ENCODE measurements at regions not wholly inside any gene's neighbourhood (a gene's known extent, or its start where the extent isn't known, plus 50 kb on each side); places are given as distances from the start of the nearest gene placed in this dataset.

GRCh38 chr4:129167640-129168260, 71.8 kb downstream of the C4orf33 start:
- no peak for DNase-seq (ENCODE audit: extremely low read depth in 1 of 2, low read depth in 1 of 2)

GRCh38 chr4:129172181-129172580, 76.2 kb downstream of the C4orf33 start:
- DNase-seq (ENCODE audit: extremely low read depth in 1 of 2, low read depth in 1 of 2): no peak

- DNase-seq (ENCODE audit: extremely low read depth in 1 of 2, low read depth in 1 of 2): no peak
These were observed 80.9 kb downstream of the C4orf33 start for GRCh38 chr4:129176864-129177263.

GRCh38 chr4:129179276-129179675, 83.3 kb downstream of the C4orf33 start:
- DNase-seq (ENCODE audit: extremely low read depth in 1 of 2, low read depth in 1 of 2): no peak

- DNase-seq (ENCODE audit: extremely low read depth in 1 of 2, low read depth in 1 of 2): no peak
These were observed 93.7 kb downstream of the C4orf33 start for GRCh38 chr4:129189630-129190029.

GRCh38 chr4:129193357-129194100, 97.6 kb downstream of the C4orf33 start:
- no peak for DNase-seq (ENCODE audit: extremely low read depth in 1 of 2, low read depth in 1 of 2)

- DNase-seq (ENCODE audit: extremely low read depth in 1 of 2, low read depth in 1 of 2): no peak
These were observed 112.5 kb downstream of the C4orf33 start for GRCh38 chr4:129208481-129208880.

GRCh38 chr4:129213692-129214091, 117.7 kb downstream of the C4orf33 start:
- DNase-seq (ENCODE audit: extremely low read depth in 1 of 2, low read depth in 1 of 2): no peak

- no peak for DNase-seq (ENCODE audit: extremely low read depth in 1 of 2, low read depth in 1 of 2)
These were observed 122.4 kb downstream of the C4orf33 start for GRCh38 chr4:129218360-129218759.

- no peak for DNase-seq (ENCODE audit: extremely low read depth in 1 of 2, low read depth in 1 of 2)
These were observed 122.9 kb downstream of the C4orf33 start for GRCh38 chr4:129218897-129219296.

- DNase-seq (ENCODE audit: extremely low read depth in 1 of 2, low read depth in 1 of 2): no peak
These were observed 124.3 kb downstream of the C4orf33 start for GRCh38 chr4:129220254-129220653.

GRCh38 chr4:129223945-129224344, 128.0 kb downstream of the C4orf33 start:
- DNase-seq (ENCODE audit: extremely low read depth in 1 of 2, low read depth in 1 of 2): no peak

GRCh38 chr4:129230846-129231245, 134.9 kb downstream of the C4orf33 start:
- DNase-seq (ENCODE audit: extremely low read depth in 1 of 2, low read depth in 1 of 2): no peak

GRCh38 chr4:129231945-129232588, 136.1 kb downstream of the C4orf33 start:
- no peak for DNase-seq (ENCODE audit: extremely low read depth in 1 of 2, low read depth in 1 of 2)

- DNase-seq (ENCODE audit: extremely low read depth in 1 of 2, low read depth in 1 of 2): no peak
These were observed 136.8 kb downstream of the C4orf33 start for GRCh38 chr4:129232589-129233337.

- no peak for DNase-seq (ENCODE audit: extremely low read depth in 1 of 2, low read depth in 1 of 2)
These were observed 137.7 kb downstream of the C4orf33 start for GRCh38 chr4:129233691-129234090.

- no peak for DNase-seq (ENCODE audit: extremely low read depth in 1 of 2, low read depth in 1 of 2)
These were observed 140.4 kb downstream of the C4orf33 start for GRCh38 chr4:129236351-129236750.

GRCh38 chr4:129239088-129239487, 143.1 kb downstream of the C4orf33 start:
- DNase-seq (ENCODE audit: extremely low read depth in 1 of 2, low read depth in 1 of 2): no peak

- no peak for DNase-seq (ENCODE audit: extremely low read depth in 1 of 2, low read depth in 1 of 2)
These were observed 144.9 kb downstream of the C4orf33 start for GRCh38 chr4:129240816-129241215.

- DNase-seq (ENCODE audit: extremely low read depth in 1 of 2, low read depth in 1 of 2): no peak
These were observed 150.2 kb downstream of the C4orf33 start for GRCh38 chr4:129246145-129246544.

GRCh38 chr4:129246910-129247461, 151.0 kb downstream of the C4orf33 start:
- no peak for DNase-seq (ENCODE audit: extremely low read depth in 1 of 2, low read depth in 1 of 2)

All from activated CD8-positive, alpha-beta memory T cell treated with anti-CD3 and anti-CD28 coated beads for 1 hour (primary cell).